SU-DHL-6 (cell line): ENCODE measurements at regions not wholly inside any gene's neighbourhood (a gene's known extent, or its start where the extent isn't known, plus 50 kb on each side); places are given as distances from the start of the nearest gene placed in this dataset.

Source experiments
- H2AFZ ChIP-seq: fragments of 200-600 bp; sonication (generic); 2 replicates; pipeline ENCODE4 v1.6.1; 2014; ENCODE audit warnings: low read depth, mild to moderate bottlenecking, moderate library complexity, mixed read lengths, antibody characterized with exemption, low read length; ENCODE audit not compliant: severe bottlenecking
- H3F3A ChIP-seq: fragments of 200-600 bp; shearing (Covaris generic); 2 replicates; pipeline ENCODE4 v1.6.0; 2016; ENCODE audit warnings: antibody characterized with exemption, mild to moderate bottlenecking; ENCODE audit not compliant: insufficient read depth
- H3K27ac ChIP-seq: fragments of 200-600 bp; sonication (generic); 2 replicates; pipeline ENCODE4 v1.5.1; 2016; ENCODE audit warnings: low read depth, mild to moderate bottlenecking, low read length, moderate library complexity, mixed read lengths
- H3K27me3 ChIP-seq: fragments of 200-600 bp; sonication (generic), shearing (Covaris generic); 2 replicates; pipeline ENCODE4 v1.6.0; 2014; ENCODE audit warnings: mild to moderate bottlenecking, low read length
- H3K36me3 ChIP-seq: fragments of 200-600 bp; sonication (generic); 2 replicates; pipeline ENCODE4 v1.6.1; 2014; ENCODE audit warnings: mild to moderate bottlenecking, low read length, mixed read lengths
- H3K4me2 ChIP-seq: fragments of 300-600, 200-600 bp; shearing (Covaris generic), sonication (generic); 2 replicates; pipeline ENCODE4 v1.6.0; 2014; ENCODE audit warnings: low read length, low read depth, mild to moderate bottlenecking; ENCODE audit not compliant: poor library complexity, severe bottlenecking
- H3K4me3 ChIP-seq: fragments of 200-600 bp; sonication (generic); 2 replicates; pipeline ENCODE4 v1.5.1; 2014; ENCODE audit warnings: antibody characterized with exemption, low read length, mild to moderate bottlenecking, mixed read lengths; ENCODE audit not compliant: insufficient read depth, poor library complexity, severe bottlenecking
- H3K79me2 ChIP-seq: fragments of 200-600 bp; sonication (generic); 2 replicates; pipeline ENCODE4 v1.6.1; 2014; ENCODE audit warnings: mild to moderate bottlenecking, low read length, moderate library complexity; ENCODE audit not compliant: insufficient read depth
- H3K9ac ChIP-seq: fragments of 200-600 bp; sonication (generic); 2 replicates; pipeline ENCODE4 v1.7.0; 2014; ENCODE audit warnings: mild to moderate bottlenecking, low read length
- H3K9me2 ChIP-seq: fragments of 200-600 bp; sonication (generic); replicated peaks from 2 replicates; pipeline ENCODE4 v1.6.1; 2014; ENCODE audit warnings: low read length; ENCODE audit not compliant: insufficient read depth
- H3K9me3 ChIP-seq: fragments of 200-600 bp; sonication (generic); 2 replicates; pipeline ENCODE4 v1.6.1; 2014; ENCODE audit warnings: low read length, mixed read lengths; ENCODE audit not compliant: insufficient read depth
- H4K20me1 ChIP-seq: fragments of 200-600 bp; sonication (generic); 2 replicates; pipeline ENCODE4 v1.6.1; 2014; ENCODE audit warnings: low read depth, mild to moderate bottlenecking, antibody characterized with exemption, low read length, moderate library complexity, mixed read lengths
- EZH2phosphoT487 ChIP-seq: fragments of 200-600 bp; sonication (generic), shearing (Covaris generic); conservative IDR thresholded peaks from 2 replicates; pipeline ENCODE4 v1.6.1; 2018; ENCODE audit warnings: mild to moderate bottlenecking, antibody characterized with exemption, low read length, moderate library complexity, mixed read lengths
- TF ChIP-seq, protein P1 (sequence below): fragments of 200-600 bp; sonication (generic); IDR thresholded peaks from one replicate; pipeline ENCODE4 v1.5.1; 2017; ENCODE audit warnings: antibody characterized with exemption, mild to moderate bottlenecking, low read length, moderate library complexity; ENCODE audit not compliant: insufficient read depth, poor library complexity, severe bottlenecking

GRCh38 chr9:99693888-99694287 lies 127.8 kb upstream of the NR4A3 start:
- Histone ChIP-seq H3K9ac (no peak overlapping the region), H3K4me2 (no peak overlapping the region), H3K27me3 (no peaks in the 10 kb centered on the region), H3K4me3 (no peak overlapping the region), H3F3A (no peaks in the 10 kb centered on the region), H3K9me2 (no peaks in the 10 kb centered on the region), H3K79me2 (no peaks in the 10 kb centered on the region), H4K20me1 (no peaks in the 10 kb centered on the region), H3K27ac (no peak overlapping the region), H3K9me3 (no peaks in the 10 kb centered on the region), H2AFZ (no peak overlapping the region), H3K36me3 (no peaks in the 10 kb centered on the region)
- no peak for TF ChIP-seq EZH2phosphoT487
- TF ChIP-seq, protein P1, sequence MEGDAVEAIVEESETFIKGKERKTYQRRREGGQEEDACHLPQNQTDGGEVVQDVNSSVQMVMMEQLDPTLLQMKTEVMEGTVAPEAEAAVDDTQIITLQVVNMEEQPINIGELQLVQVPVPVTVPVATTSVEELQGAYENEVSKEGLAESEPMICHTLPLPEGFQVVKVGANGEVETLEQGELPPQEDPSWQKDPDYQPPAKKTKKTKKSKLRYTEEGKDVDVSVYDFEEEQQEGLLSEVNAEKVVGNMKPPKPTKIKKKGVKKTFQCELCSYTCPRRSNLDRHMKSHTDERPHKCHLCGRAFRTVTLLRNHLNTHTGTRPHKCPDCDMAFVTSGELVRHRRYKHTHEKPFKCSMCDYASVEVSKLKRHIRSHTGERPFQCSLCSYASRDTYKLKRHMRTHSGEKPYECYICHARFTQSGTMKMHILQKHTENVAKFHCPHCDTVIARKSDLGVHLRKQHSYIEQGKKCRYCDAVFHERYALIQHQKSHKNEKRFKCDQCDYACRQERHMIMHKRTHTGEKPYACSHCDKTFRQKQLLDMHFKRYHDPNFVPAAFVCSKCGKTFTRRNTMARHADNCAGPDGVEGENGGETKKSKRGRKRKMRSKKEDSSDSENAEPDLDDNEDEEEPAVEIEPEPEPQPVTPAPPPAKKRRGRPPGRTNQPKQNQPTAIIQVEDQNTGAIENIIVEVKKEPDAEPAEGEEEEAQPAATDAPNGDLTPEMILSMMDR = no peak

GRCh38 chr9:99694393-99694792 lies 127.3 kb upstream of the NR4A3 start:
- Histone ChIP-seq H3K9me2 (no peaks in the 10 kb centered on the region), H3K4me3 (no peak overlapping the region), H3K79me2 (no peaks in the 10 kb centered on the region), H4K20me1 (no peaks in the 10 kb centered on the region), H3K27me3 (no peaks in the 10 kb centered on the region), H2AFZ (no peak overlapping the region), H3K4me2 (no peak overlapping the region), H3K9ac (no peak overlapping the region), H3K36me3 (no peaks in the 10 kb centered on the region), H3K9me3 (no peaks in the 10 kb centered on the region), H3F3A (no peaks in the 10 kb centered on the region), H3K27ac (no peak overlapping the region)
- no peak for TF ChIP-seq EZH2phosphoT487
- TF ChIP-seq, protein P1 = no peak

DNA sequence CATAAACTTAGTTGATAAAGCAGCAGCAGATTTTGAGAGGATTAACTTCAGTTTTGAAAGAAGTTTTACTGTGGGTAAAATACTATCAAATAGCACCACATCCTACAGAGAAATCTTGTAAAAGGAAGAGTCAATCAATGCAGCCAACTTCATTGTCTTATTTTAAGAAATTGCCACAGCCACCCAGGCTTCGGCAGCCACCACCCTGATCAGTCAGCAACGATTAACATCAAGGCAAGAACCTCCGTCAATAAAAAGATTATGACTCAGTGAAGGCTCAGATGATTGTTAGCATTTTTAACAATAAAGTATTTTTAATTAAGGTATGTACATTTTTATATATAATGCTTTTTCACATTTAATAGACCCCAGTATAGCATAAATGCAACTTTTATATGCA lies 122.3 kb upstream of the NR4A3 start:
- Histone ChIP-seq H3K27me3 (no peaks in the 10 kb centered on the region), H3K9me2 (no peaks in the 10 kb centered on the region), H3K36me3 (no peaks in the 10 kb centered on the region), H3K9me3 (no peaks in the 10 kb centered on the region), H2AFZ (no peak overlapping the region), H3K79me2 (no peaks in the 10 kb centered on the region), H3K4me3 (no peak overlapping the region), H4K20me1 (no peaks in the 10 kb centered on the region), H3K9ac (no peak overlapping the region), H3F3A (no peaks in the 10 kb centered on the region), H3K27ac (no peak overlapping the region), H3K4me2 (no peak overlapping the region)
- TF ChIP-seq, protein P1 = no peak
- TF ChIP-seq EZH2phosphoT487 = no peak
